ENCODE measurements at regions not wholly inside any gene's neighbourhood (a gene's known extent, or its start where the extent isn't known, plus 50 kb on each side); places are given as distances from the start of the nearest gene placed in this dataset.

DNA sequence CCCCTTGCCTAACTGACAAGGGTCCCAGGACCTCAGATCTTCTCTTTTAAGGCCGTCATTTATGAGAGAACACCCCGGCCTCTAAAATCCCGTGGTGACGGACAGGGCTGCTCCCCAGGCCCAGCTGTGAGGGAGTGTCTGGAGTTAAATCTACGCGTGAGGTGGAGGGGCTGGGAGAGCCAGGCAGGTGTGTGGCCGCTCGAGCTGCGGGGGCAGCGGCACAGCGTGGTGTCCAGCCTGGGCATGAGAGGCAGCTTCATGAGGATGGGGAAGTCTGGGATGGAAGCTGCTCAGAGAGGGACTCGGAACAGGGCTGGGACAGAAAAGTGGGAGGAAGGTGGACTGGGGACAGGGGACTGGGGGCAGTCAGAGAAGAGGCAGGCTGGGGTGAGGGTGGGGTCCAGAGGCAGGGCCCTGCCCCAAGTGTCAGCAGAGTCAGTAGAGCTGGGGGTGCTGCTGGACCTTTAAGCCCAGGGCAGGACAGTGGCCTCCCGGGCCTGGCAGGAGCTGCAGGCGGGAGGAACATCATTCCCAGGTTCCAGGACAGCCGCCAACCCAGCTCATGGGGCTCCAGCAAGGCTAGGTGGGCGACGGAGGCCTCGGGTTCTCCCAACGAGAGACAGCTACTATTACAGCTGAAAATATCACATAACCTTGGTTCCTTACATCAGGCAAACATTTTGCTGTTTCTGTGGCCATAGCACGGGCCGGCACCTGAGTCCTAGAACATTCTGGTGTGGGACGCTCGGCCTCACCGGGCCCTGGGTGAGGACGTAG, 55.2 kb downstream of the JAKMIP3 start:
- no peak for TF ChIP-seq POLR2A (IDR thresholded peaks at IDR 0.05)
- TF ChIP-seq POLR2AphosphoS5 (IDR thresholded peaks at IDR 0.05), result no peak
